K562 (cell line): ENCODE measurements at regions not wholly inside any gene's neighbourhood (a gene's known extent, or its start where the extent isn't known, plus 50 kb on each side); places are given as distances from the start of the nearest gene placed in this dataset.
A peak's percentile ranks its signal among the peaks of the same experiment; 100 is the strongest.

Experiments
- ATAC-seq: fragments of 200-7000 bp; cut with Tn5 transposase; 3 replicates; pipeline ENCODE4 v1.9.1; 2020; ENCODE audit warnings: moderate library complexity
- BruUV-seq: library from RNA; stranded (reverse); fragments of 400-500 nt; replicated peaks from 2 replicates; lab custom pipeline; 2021; lab: Mats Ljungman, UMichigan
- CTCF ChIA-PET: fragments of 300-600 bp; formaldehyde crosslinking; extraction: SDS; loops from one replicate; lab custom pipeline; 2021; ENCODE audit warnings: low intra/inter-chr PET ratio; lab: Yijun Ruan, JAX
- POLR2A ChIA-PET: fragments of 300-600, 350-650 bp; sonication (Branson Sonifier 250); formaldehyde crosslinking; extraction: SDS; loops from one replicate; lab custom pipeline; 2021; ENCODE audit warnings: antibody characterized with exemption, inconsistent platforms; lab: Yijun Ruan, JAX
- DNase-seq, 4 experiments: peaks; one replicate each; pipeline versions ENCODE4 v3.0.0 to v3.0.0-alpha.2; 2011 to 2018; ENCODE audit warnings: low spot score in 3 of 4, mixed read lengths in 3 of 4; ENCODE audit errors: extremely low read depth in 1 of 4
- FAIRE-seq: peaks from 2 replicates; lab custom pipeline; 2011; peaks lifted over from hg19 to GRCh38; lab: Jason Lieb, UNC
- H2AFZ ChIP-seq: 2 replicates; pipeline ENCODE4 v1.6.0; 2011; ENCODE audit warnings: low read depth, low read length, control low read depth, inconsistent platforms
- H3K27ac ChIP-seq: fragments of 200-600 bp; 3 replicates; pipeline ENCODE4 v1.8.0; 2011; ENCODE audit warnings: low read depth, mild to moderate bottlenecking, control low read depth, inconsistent platforms, low read length, moderate library complexity, mixed read lengths; ENCODE audit errors: extremely low read depth
- H3K27me3 ChIP-seq, 2 experiments: fragments of 300-600 bp in 1 of 2; 2 replicates in 1 of 2; 3 replicates in 1 of 2; pipeline versions ENCODE4 v1.6.0 to v1.8.0; 2011; ENCODE audit warnings: inconsistent platforms in 2 of 2, low read length in 2 of 2, mild to moderate bottlenecking in 1 of 2, mixed read lengths in 1 of 2, moderate library complexity in 1 of 2; ENCODE audit not compliant: control insufficient read depth in 2 of 2, insufficient read depth in 2 of 2
- H3K36me3 ChIP-seq: fragments of 300-600 bp; 3 replicates; pipeline ENCODE4 v1.8.0; 2011; ENCODE audit warnings: mild to moderate bottlenecking, low read length, inconsistent platforms; ENCODE audit not compliant: control insufficient read depth, insufficient read depth
- H3K4me1 ChIP-seq, 2 experiments: fragments of 200-600 bp in 1 of 2; replicated peaks in 1 of 2; 2 replicates in 1 of 2; 3 replicates in 1 of 2; pipeline versions ENCODE4 v1.5.1 to v1.8.0; 2011; ENCODE audit warnings: inconsistent platforms in 2 of 2, low read length in 2 of 2, mild to moderate bottlenecking in 1 of 2, mixed read lengths in 1 of 2, moderate library complexity in 1 of 2; ENCODE audit not compliant: control insufficient read depth in 2 of 2, insufficient read depth in 2 of 2
- H3K4me2 ChIP-seq: 2 replicates; pipeline ENCODE4 v1.6.1; 2011; ENCODE audit warnings: low read length, control low read depth, inconsistent platforms, mixed read lengths; ENCODE audit not compliant: insufficient read depth
- H3K4me3 ChIP-seq: fragments of 200-600 bp; sonication (generic), shearing (Covaris generic); 2 replicates; pipeline ENCODE4 v1.5.1; 2016; ENCODE audit warnings: control low read depth, inconsistent platforms
- H3K79me2 ChIP-seq: fragments of 200-600 bp; 3 replicates; pipeline ENCODE4 v1.8.0; 2011; ENCODE audit warnings: low read length, inconsistent platforms; ENCODE audit not compliant: control insufficient read depth, insufficient read depth
- H3K9ac ChIP-seq, 2 experiments: 2 replicates each; pipeline versions ENCODE4 v1.6.0 to v1.6.1; 2011; ENCODE audit warnings: low read depth in 2 of 2, low read length in 2 of 2, control low read depth in 1 of 2, inconsistent platforms in 1 of 2, mild to moderate bottlenecking in 1 of 2, mixed read lengths in 1 of 2; ENCODE audit not compliant: insufficient read depth in 1 of 2
- H3K9me1 ChIP-seq: one replicate; pipeline ENCODE4 v1.6.0; 2011; ENCODE audit warnings: inconsistent platforms, mild to moderate bottlenecking, low read length, moderate library complexity; ENCODE audit not compliant: control insufficient read depth, insufficient read depth
- H3K9me3 ChIP-seq: replicated peaks from 2 replicates; pipeline ENCODE4 v1.5.1; 2011; ENCODE audit warnings: low read depth, low read length, inconsistent platforms; ENCODE audit not compliant: control insufficient read depth, insufficient read depth
- H4K20me1 ChIP-seq: replicated peaks from 2 replicates; pipeline ENCODE4 v1.6.1; 2011; ENCODE audit warnings: low read length, inconsistent platforms, mixed read lengths; ENCODE audit not compliant: control insufficient read depth, insufficient read depth
- ARHGAP35 ChIP-seq: fragments of 450-650 bp; IDR thresholded peaks from 2 replicates; pipeline ENCODE4 v1.6.1; 2018; ENCODE audit not compliant: partially characterized antibody
- HMBOX1 ChIP-seq: sonication (generic); IDR thresholded peaks from 2 replicates; pipeline ENCODE4 v1.6.1; 2016
- MEIS2 ChIP-seq: fragments of 450-650 bp; IDR thresholded peaks from 2 replicates; pipeline ENCODE4 v1.6.1; 2014; ENCODE audit warnings: mild to moderate bottlenecking; ENCODE audit not compliant: partially characterized antibody
- SMARCC2 ChIP-seq: fragments of 450-650 bp; IDR thresholded peaks from 2 replicates; pipeline ENCODE4 v1.6.1; 2017; ENCODE audit warnings: antibody characterized with exemption, moderate library complexity, mild to moderate bottlenecking, low read depth
- SMARCE1 ChIP-seq: fragments of 450-650 bp; IDR thresholded peaks from 2 replicates; pipeline ENCODE4 v1.7.1; 2016; ENCODE audit warnings: mild to moderate bottlenecking
- SOX6 ChIP-seq: fragments of 450-650 bp; IDR thresholded peaks from 2 replicates; pipeline ENCODE4 v1.6.1; 2014; ENCODE audit warnings: mild to moderate bottlenecking
- WGBS: fragments of 100-300 bp; shearing (Covaris generic); methylation state at CpG from one replicate; pipeline ENCODE4 v1.1.6; 2016; ENCODE audit warnings: low coverage, mixed read lengths; ENCODE audit not compliant: insufficient coverage; ENCODE audit errors: missing lambda C conversion rate; 5-methylcytosine and 5-hydroxymethylcytosine counted together
- in situ Hi-C: fragments of 300-500 bp; cut with MboI; formaldehyde crosslinking; loops from 4 replicates; pipeline ENCODE4 v1.15.0; 2018; ENCODE audit warnings: inconsistent platforms, mixed read lengths
- intact Hi-C: fragments of 100-400 bp; cut with micrococcal nuclease; formaldehyde crosslinking; loops from 2 replicates; pipeline ENCODE4 v1.14.2; 2022

DNA sequence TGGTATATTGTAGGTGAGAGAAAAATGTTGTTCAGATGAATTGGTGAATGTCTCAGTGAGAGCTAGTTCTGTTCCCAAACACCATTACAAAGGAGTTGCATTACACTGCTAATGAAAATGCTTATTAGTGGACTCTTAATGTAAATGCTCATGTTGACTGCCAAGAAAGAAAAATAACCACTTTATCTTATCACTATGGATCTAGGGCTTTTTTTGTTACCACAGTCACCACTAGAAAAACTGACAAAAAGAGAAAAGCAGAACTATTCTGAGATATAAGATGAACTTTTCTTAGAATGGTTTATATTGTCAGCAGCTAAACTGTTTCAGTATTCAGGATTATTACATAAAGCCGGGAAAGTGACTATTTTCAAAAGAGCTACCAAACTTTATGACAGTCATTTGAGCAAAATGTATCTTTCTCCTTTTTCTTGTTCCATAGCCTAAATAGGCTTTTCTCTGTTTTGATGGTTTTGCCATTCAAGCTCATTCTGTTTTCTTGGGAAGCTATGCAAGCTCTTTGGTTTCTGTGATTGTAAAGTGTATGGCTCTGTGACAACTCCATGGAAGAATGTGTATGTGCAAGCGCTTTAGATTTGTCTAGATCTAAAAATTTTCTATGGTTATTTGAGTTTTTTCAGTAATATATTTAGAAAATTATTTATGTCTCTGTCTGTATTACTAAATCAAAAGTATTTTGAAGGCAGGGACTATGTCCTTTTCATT lies 64.2 kb upstream of the DPH5 start:
- Histone ChIP-seq H3K36me3 (no peaks in the 10 kb centered on the region), H4K20me1 (no peaks in the 10 kb centered on the region), H3K9me3 (no peaks in the 10 kb centered on the region), H3K27ac (no peak overlapping the region), H3K27me3 (no peaks in the 10 kb centered on the region), H3K4me3 (no peak overlapping the region), H3K4me2 (no peak overlapping the region), H3K9me1 (no peaks in the 10 kb centered on the region), H3K4me1 (peaks cover 0 to 8% of the 10 kb centered on the region in 2 experiments; a peak in 2 of 5 replicates), H3K79me2 (no peaks in the 10 kb centered on the region), H2AFZ (no peak overlapping the region), H3K9ac (no peak overlapping the region)
- intact Hi-C loops (no loop called here), in situ Hi-C loops (no loop called here)
- ChIA-PET POLR2A (interaction anchor here (0.8 to 1.4 kb wide), 3 partner anchors 9 to 179 kb away, joined by 3 to 4 read pairs (median 4); no protein-coding TSS in a partner anchor), CTCF (no interaction called here)
- BruUV-seq: no TSS peak
- TF ChIP-seq MEIS2 (peak; percentile 58), SMARCE1 (peak; percentile 19; the same call in 1 of the 2 replicates), SMARCC2 (no peak), SOX6 (peak; percentile 32; the same call in 1 of the 2 replicates)
- no peak for DNase-seq
- 43% methylated on average over 2 of the region's 2 CpGs for WGBS
- no peak for ATAC-seq
- no peak for FAIRE-seq

- WGBS: 0% methylated on average over 1 of the region's 1 CpG
- Histone ChIP-seq H4K20me1 (no peaks in the 10 kb centered on the region), H3K9ac (no peak overlapping the region), H3K9me1 (no peaks in the 10 kb centered on the region), H3K36me3 (no peaks in the 10 kb centered on the region)
- in situ Hi-C loops: no loop called here
- no peak for ATAC-seq
- DNase-seq: no peak
- TF ChIP-seq HMBOX1 (no peak), ARHGAP35 (no peak)
- TF ChIP-seq, all 486 proteins: peak for 0
- FAIRE-seq: no peak
- no peak overlapping the region for H3K4me2 ChIP-seq
- no TSS peak for BruUV-seq
- ChIA-PET CTCF (interaction anchor here (0.5 kb wide), 1 partner anchor 355 kb away, joined by 3 read pairs; no protein-coding TSS in a partner anchor), POLR2A (interaction anchor here (0.6 to 1.4 kb wide), 3 partner anchors 8 to 145 kb away, joined by 3 to 4 read pairs (median 4); no protein-coding TSS in a partner anchor)
- H3K9me3 ChIP-seq: no peaks in the 10 kb centered on the region
- no peaks in the 10 kb centered on the region for H3K79me2 ChIP-seq
- peaks cover 0 to 8% of the 10 kb centered on the region in 2 experiments; a peak in 2 of 5 replicates for H3K4me1 ChIP-seq
- no peak overlapping the region for H2AFZ ChIP-seq
- no peak overlapping the region for H3K4me3 ChIP-seq
- no peak overlapping the region for H3K27ac ChIP-seq
- intact Hi-C loops: no loop called here
- no peaks in the 10 kb centered on the region for H3K27me3 ChIP-seq
Measured at GRCh38 chr1:101088431-101088830, 62.8 kb upstream of the DPH5 start.
